ENCODE measurements at regions not wholly inside any gene's neighbourhood (a gene's known extent, or its start where the extent isn't known, plus 50 kb on each side); places are given as distances from the start of the nearest gene placed in this dataset.

- FAIRE-seq: no peak
These were observed 533.6 kb downstream of the PTPRC start for GRCh38 chr1:199172171-199173124.

- no peak for FAIRE-seq
These were observed 534.5 kb downstream of the PTPRC start for GRCh38 chr1:199173356-199173755.

DNA sequence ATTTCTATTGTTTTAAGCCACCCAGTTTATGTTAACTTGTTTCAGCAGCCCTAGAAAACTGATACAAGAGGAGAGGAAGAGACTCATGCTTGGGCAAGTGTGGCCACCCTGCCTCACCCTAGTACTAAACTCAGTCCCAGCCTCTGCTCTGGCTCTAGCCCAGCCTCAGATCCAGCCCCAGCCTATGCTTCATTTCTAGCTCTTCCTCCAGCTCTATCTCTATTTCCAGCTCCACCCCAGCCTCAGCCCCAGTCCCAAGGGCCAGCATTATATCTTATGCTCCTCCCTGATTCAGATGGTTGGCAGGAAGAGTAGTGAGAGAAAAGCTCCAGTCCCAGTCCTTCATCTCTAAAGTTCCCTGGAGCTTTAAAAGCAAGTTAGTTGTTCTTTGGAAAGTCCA, 535.5 kb downstream of the PTPRC start:
- no peak for FAIRE-seq

GRCh38 chr1:199176713-199177112, 537.9 kb downstream of the PTPRC start:
- no peak for FAIRE-seq

DNA sequence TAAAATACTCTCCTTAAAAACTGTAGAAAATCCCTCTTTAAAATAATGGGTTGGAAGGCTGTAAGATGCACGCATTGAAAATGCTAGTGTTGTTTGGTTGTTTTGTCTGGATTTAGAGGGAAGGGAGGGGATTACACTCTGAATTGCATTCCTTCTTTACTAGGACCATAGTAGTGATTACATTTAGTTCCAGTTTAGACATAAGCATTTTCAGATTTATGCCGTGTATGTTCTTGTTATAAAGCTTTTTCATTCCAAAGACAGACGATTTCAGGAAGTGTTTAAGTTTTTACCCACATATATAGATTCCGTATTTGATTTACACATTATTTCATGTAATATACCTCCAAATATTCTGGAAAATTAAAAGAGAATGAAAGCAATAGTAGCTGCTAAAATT, 538.4 kb downstream of the PTPRC start:
- no peak for FAIRE-seq

GRCh38 chr1:199178646-199179045, 539.8 kb downstream of the PTPRC start:
- no peak for FAIRE-seq

- no peak for FAIRE-seq
These were observed 543.5 kb downstream of the PTPRC start for GRCh38 chr1:199182186-199182843.

GRCh38 chr1:199184180-199184579, 545.3 kb downstream of the PTPRC start:
- FAIRE-seq: no peak

GRCh38 chr1:199194862-199195261, 556.0 kb downstream of the PTPRC start:
- no peak for FAIRE-seq

DNA sequence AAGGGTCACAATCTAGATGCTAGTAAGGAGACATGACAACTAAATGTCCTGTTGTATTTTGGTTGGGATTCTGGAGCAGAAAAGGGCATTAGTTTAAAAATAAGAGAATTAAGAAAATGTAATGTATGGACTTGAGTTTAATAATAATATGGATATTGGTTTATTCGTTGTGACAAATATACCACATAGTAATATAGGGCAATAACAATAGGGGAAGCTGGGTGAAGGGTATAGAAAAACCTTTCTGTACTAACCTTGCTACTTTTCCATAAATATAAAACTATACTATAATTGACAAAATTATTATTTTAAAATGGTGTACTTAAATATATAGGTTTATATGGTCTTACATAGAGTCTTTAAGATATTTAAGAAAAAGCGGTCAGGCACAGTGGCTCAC, 558.9 kb downstream of the PTPRC start:
- FAIRE-seq: no peak

DNA sequence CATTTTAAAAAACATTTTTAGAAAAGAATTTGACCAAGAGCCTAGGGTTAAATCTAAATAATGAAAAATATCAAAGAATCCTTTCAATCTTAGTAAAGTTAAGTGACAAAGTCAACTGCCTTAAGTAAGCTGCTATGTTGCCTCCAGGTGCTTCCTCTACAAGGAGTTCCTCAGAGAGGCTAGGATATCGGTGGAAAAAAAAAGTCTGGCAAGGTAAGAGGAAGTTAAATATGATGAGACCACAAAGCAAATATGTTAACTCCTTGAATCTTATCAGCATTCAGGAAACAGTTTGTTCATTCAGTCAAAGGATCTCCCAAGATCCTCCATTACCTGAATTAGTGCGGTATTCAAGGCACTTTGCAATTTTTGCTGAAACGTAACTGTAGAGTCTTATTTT, 563.5 kb downstream of the PTPRC start:
- no peak for FAIRE-seq

DNA sequence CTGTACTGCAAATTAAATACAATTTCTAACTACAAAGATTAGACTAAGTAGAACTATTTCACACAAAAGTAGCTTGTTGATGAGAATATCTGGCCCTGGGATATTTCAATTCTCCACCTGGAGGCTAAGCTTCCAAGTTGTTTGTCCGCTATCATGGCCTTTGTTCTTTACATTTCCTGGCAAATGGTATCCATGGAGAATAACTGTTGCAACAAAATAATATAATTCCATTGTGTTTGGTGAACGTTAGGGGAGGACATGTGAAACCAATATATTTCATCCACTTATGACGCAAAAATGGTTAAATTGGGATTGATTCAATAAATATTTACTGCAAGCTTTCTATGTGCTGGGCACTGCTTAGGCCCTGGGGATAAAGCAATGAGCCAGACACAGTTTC, 565.4 kb downstream of the PTPRC start:
- no peak for FAIRE-seq

- FAIRE-seq: no peak
These were observed 567.1 kb downstream of the PTPRC start for GRCh38 chr1:199205740-199206441.

DNA sequence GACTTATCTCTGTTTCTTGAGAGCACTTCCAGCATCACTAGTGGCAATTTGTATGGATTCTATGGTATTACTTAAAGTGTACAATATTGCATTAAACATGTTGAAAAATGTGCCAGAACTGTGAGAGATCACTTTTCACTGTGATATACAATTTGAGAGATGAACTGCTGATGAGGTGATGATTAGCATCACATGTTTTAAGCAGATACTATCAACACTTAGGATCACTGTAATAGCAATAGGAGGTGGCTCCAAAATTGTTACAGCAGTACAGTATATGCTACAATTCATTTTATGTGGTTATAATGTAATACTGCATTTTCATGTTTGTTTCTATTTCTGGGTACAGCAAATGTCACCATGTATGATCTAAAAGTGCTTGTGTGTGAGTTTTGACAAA, 570.0 kb downstream of the PTPRC start:
- FAIRE-seq: no peak

DNA sequence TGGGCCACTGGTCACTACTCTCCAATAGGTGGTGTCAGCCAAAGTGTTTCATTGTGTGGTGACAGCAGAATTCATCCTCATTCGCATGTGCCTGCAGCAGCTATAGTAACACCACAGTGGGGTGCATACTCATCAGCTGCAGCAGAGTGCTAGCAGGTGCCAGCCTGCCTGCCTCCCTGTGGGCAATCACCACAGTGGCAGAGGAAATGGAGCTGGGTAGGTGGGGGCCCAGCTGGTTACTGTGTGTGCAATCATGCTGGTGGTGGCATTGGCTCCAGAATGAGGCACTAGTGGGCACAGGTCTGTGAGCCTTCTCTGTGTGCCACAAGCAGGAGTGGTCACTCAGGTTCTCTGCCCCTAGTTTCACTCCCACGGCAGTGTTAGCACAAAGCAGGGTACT, 579.2 kb downstream of the PTPRC start:
- no peak for FAIRE-seq

GRCh38 chr1:199218533-199218932, 579.7 kb downstream of the PTPRC start:
- no peak for FAIRE-seq

- no peak for FAIRE-seq
These were observed 581.2 kb downstream of the PTPRC start for GRCh38 chr1:199220031-199220430.

DNA sequence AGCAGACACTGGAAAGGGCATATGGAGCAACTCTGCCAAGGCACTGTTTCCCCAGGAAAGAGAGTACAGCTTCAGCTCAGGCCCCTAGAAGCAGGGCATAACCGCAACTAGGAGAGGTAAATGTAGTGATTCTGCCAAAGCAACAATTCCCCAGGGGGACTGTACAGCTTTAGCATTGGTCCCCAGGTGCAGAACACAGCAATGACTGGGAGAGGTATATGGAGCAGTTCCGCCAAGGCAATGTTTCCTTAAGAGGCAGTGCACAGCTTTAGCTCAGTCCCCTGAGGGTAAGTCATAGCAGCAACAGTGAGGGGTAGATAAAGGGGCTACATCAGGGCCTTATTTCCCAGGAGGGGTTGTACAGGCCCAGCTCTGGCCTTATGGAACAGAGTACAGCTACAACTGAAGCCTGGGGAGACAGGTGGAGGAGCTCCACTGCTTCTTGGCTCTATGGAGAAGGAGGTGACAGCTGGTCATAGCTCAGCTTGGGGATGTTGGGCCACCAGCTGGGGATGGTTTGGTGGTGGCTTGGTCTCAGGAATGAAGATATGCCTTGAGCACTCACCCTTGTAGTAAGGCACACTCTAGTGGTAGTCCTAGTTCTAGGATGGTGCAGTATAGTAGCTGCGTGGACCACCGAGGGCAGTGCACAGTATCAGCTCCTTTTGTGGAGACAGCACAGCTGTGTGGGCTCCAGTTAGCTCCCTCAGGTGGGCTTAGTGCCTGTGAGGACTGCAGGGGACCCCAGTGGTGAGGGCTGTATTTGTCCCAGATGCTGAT, 582.7 kb downstream of the PTPRC start:
- FAIRE-seq: no peak

DNA sequence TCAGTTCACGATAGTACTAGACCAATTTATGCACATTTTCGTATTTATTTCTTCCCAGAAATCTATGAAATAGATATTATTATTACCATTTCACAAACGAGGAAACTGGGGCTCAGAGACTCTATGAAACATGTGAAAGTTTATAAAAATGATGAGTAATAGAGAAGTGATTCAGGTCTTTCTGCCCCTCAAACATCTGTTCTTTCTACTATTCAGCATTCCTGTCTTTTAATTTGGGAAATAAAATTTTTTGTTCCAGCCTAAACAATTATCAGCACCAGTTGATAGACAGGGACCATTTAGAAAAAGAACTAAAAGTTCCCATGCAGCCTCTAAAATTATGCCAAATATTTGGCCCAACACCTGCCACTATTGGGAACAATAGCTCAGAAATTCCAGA, 585.1 kb downstream of the PTPRC start:
- FAIRE-seq: no peak

- no peak for FAIRE-seq
These were observed 587.3 kb downstream of the PTPRC start for GRCh38 chr1:199226163-199226562.

DNA sequence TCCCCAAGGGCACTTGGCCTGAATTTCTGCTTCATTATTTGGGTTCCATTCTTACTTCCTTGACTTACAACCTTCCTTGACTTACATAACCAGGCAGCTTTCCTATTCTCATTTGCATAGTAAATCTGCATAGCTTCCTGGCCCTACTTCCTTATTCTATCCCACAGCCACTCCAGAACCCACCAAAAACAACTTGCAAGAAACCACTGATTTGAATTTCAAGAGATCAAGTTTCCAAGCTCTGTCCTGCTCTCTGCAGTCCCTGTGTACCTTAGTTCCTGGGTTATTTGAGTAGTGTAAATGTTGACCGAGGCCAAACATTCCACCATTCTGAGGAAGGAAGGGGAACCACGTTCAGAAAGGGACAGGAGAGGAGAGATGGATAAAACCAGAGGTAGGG, 603.3 kb downstream of the PTPRC start:
- FAIRE-seq: no peak

GRCh38 chr1:199242601-199243000, 603.8 kb downstream of the PTPRC start:
- no peak for FAIRE-seq
